Occipital lobe (tissue), 1 donor: ENCODE measurements at regions not wholly inside any gene's neighbourhood (a gene's known extent, or its start where the extent isn't known, plus 50 kb on each side); places are given as distances from the start of the nearest gene placed in this dataset.
A peak's percentile ranks its signal among the peaks of the same experiment; 100 is the strongest.
"Not testable (repeated sequence)": the region's sequence is repeated elsewhere in the genome, so short reads cannot be mapped to it uniquely, and the experiment has no call there.

Experiments used
- DNase-seq: peaks from one replicate; lab custom pipeline; 2025; lab: John Stamatoyannopoulos, UW

DNA sequence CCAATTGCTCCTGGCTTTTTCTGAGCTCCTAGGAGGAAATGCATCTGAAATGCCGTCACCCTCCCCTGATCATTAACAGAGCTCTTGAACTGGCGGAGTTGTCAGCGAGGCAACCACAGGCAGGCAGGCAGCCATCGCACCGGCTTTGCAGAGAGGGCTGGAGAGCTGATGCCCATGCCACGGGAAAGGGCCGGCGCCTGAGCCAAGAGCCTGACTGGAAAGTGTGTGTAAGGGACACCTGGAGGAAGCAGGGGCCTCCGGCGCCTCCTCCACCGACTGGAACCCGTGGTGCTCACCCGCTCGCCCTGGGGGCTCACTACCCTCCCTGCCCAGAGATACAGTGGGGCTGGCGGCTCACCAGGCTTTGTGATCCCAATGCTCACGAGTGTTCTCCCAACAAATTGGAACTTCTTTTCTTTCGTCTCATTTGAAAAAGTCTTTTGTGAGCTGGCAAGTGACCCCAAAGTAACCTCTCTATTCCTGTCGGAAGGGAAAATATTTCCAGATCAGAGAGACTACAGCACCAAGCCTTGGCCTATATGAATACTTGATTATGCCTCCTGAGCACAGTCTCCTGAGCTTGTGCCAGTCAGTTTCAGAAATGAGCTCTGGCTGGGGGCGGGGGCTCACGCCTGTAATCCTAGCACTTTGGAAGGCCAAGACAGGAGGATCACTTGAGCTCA, 97.7 kb upstream of the SLC25A33 start:
- DNase-seq: no peak

GRCh38 chr1:9442278-9442846, 96.9 kb upstream of the SLC25A33 start:
- no peak for DNase-seq

DNA sequence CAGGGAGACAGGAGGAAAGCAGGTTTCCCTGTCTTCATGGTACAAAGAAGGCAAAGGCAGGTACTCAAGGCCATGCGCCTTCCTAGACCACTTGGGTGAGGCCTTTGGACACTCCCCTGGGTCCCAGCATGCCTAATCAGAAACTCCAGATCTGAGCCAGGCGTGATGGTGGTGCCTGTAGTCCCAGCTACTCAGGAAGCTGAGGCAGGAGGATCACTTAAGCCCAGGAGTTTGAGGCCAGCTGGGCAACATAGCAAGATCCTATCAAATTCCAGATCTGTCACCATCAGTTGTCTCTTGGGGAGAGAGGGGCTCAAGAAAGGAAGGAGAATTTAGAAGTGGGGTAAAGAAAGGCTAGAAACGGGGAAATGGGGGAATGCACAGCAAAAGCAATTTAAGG, 96.3 kb upstream of the SLC25A33 start:
- no peak for DNase-seq

DNA sequence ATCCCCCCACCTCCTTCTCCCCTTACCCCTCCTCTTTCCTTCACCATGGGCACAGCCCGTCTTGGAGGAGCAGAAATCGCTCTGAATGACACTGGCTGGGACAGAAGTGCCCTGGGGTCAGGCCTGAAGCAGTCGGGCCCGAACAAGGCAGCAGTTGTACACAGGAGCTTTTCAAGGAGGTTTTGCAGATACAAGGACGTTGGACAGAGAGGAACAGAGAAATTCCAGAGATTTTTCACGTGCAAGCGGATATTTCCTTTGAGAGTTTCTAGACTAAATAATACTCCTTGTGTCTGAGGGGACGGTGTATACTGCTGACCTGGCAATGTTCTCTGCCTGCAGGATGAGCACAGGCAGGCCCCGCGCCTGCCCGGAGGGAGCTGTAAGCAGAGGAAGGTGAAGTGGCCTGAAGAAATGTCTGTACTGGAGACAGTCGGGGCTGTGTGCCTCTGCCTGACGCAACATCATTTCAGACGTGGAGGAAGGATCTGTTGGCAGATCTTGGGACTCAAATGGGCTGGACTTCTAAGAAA, 95.3 kb upstream of the SLC25A33 start:
- DNase-seq: no peak

- DNase-seq: no peak
Observed at GRCh38 chr1:9444532-9444931, 94.7 kb upstream of the SLC25A33 start.

- not testable (repeated sequence) for DNase-seq
Observed at GRCh38 chr1:9445081-9445480, 94.2 kb upstream of the SLC25A33 start.

DNA sequence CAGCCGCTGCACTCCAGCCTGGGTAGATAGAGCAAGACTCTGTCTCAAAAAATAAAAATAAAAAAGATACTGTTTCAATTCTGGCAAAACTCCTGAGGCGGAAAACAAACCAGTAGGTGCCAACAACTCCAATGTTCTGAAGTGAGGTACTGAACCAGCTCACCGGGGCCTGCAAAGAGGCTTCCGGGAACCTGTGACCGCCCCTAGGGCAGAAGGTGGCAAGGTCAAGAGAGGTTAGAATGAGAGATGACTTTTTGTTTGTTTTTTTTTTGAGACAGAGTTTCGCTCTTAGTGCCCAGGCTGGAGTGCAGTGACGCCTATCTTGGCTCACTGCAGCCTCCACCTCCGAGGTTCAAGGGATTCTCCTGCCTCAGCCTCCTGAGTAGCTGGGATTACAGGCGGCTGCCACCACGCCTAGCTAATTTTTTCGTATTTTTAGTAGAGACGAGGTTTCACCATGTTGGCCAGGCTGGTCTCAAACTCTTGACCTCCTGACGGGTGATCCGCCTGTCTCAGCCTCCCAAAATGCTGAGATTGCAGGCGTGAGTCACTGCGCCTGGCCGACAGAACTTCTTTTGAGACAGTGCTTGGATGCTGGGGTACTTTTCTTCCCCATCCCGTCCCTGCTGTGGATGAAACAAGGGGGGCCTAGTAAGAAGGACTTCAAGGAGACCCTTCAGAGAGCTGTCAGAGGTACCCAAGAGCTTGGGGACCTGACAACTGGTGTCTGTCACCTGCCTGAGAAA, 91.9 kb upstream of the SLC25A33 start:
- DNase-seq: no peak

GRCh38 chr1:9448132-9449109, 90.8 kb upstream of the SLC25A33 start:
- DNase-seq: no peak

GRCh38 chr1:9449110-9449627, 90.1 kb upstream of the SLC25A33 start:
- DNase-seq: peak; percentile 37

DNA sequence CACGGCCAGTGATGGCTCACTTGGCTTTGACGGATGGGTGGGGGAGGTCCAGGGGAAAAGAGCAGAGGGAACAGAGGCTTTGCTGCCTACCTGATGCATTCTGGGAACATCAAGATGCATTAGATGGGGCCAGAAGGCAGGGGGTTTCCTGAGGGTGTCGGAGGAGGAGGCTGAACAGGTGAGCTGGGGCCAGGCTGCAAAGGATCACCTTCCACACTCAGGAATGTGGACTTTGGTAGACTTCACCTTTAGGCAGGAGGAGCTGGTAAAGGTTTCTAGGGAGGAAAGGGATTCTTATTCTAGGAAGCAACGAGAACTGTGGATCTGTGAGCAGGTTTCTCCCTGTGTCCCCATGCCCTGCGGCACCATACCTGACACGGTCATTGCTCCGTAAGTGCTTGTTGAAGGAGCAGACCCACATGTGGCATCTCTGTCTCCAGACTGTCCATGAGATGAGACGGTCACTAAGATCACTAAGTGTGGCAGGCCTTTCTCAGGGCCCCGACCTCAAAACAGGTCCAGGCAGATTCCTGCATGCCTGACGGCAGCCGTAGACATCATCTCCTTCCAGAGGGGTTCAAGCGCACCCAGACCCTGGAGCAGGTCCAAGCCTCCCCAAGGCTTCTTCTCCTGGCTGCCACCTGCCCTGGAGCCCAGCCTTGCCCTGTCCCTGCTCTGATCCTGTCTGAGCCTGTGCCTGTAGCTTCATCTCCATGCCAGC, 89.1 kb upstream of the SLC25A33 start:
- DNase-seq: no peak

GRCh38 chr1:9451081-9451480, 88.2 kb upstream of the SLC25A33 start:
- DNase-seq: no peak

DNA sequence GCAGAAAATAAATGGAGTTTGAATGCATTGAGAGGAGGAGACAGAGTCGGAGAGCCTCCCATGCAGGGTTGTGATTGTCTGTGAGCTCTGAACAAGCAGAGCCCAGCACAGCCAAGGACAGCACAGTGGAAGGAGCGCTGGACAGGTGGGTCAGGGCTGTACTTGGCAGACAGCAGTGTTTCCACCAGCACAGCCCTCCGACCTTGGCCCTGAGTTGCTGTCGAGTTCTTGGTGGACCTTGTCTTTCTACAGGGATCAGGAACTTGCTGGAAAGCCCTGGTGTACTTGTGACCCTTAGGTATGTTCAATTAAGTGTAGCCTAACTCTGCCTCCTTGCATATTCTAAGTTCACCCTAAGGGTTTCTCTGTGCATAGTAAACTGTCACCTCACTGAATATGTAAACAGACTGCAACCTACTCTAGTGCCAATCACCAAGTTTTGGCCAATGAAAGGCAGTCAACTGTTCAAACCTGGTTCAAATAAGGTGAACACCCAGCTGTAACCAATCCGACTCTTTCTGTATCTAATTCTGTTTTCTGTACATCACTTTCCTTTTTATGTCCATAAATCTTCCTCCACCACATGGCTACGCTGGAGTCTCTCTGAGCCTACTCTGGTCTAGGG, 86.6 kb upstream of the SLC25A33 start:
- DNase-seq: no peak

DNA sequence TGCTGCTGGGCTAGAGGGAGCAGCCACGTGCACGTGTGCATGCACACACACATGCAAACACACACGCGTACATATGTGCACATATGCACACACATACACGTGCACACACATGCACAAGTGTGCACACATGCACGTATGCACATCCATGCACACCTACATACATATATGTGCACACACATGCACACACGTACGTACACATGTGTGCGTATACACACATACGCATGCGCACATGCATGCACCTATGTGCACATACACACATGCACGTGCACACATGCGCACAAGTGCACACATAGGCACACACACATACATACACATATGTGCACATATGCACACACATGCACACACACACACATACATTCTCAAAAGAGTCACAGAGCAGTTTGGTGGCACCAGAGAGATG, 85.9 kb upstream of the SLC25A33 start:
- DNase-seq: no peak

GRCh38 chr1:9453779-9454418, 85.4 kb upstream of the SLC25A33 start:
- no peak for DNase-seq

GRCh38 chr1:9454494-9455066, 84.7 kb upstream of the SLC25A33 start:
- no peak for DNase-seq

GRCh38 chr1:9455487-9456234, 83.6 kb upstream of the SLC25A33 start:
- DNase-seq: no peak

DNA sequence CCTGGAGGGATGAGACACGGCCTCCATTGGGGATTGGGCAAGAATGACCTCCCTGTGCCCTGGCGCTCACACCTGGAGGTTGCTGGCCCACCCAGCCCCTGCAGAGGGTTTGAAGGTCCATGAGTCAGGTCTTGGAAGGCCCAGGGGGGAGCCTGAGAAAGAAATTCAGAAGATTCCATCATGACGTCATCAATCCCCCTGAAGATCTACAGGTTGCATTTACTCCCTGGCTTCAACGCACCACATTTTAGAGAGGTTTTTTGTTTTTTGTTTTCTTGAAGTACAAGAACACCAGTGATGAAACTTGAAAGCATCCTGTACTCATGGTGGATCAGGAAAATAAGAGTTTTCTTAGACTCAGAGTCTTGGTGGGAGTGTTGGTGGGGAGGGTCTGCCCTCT, 82.4 kb upstream of the SLC25A33 start:
- no peak for DNase-seq

DNA sequence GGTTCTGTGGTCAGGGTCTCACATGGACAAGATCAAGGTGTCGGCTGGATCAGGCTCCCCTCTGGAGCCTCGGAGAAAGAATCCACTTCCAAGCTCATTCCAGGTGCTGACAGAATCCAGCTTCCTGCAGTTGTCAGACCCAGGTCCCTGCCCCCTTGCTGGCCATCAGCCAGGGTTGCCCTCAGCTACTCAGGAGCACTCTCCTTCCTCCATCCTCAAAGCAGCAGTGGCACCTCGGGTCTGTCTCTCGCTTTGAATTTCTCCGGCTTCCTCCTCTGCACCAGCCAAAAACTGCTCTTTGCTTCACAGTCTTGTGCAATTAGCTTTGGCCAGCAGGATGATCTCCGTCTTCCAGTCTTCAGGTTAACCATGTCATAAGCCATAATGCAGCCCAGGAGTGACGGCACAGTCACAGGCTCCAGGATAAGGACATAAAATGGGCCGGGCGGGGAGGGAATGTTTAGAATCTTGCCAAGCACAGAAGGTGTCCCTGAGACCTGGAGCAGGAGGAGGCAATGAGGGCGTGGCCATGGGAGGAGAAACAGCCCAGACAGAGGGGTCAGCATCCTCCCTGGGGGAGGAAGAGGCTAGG, 79.4 kb upstream of the SLC25A33 start:
- DNase-seq: no peak
